HepG2 (cell line): ENCODE measurements at regions not wholly inside any gene's neighbourhood (a gene's known extent, or its start where the extent isn't known, plus 50 kb on each side); places are given as distances from the start of the nearest gene placed in this dataset.

Source experiments
- ATAC-seq: fragments of 200-7000 bp; cut with Tn5 transposase; 3 replicates; pipeline ENCODE4 v1.9.1; 2020; ENCODE audit warnings: mild to moderate bottlenecking, moderate library complexity
- BruUV-seq: library from RNA; stranded (reverse); fragments of 400-500 nt; replicated peaks from 2 replicates; lab custom pipeline; 2021; lab: Mats Ljungman, UMichigan
- CTCF ChIA-PET: fragments of 300-600 bp; formaldehyde crosslinking; extraction: SDS; loops from one replicate; lab custom pipeline; 2021; ENCODE audit warnings: low total read pairs, inconsistent platforms, low intra/inter-chr PET ratio; lab: Yijun Ruan, JAX
- POLR2A ChIA-PET: fragments of 350-600 bp; sonication (Branson Sonifier 250); formaldehyde crosslinking; loops from one replicate; lab custom pipeline; 2020; ENCODE audit warnings: antibody characterized with exemption, inconsistent platforms; lab: Yijun Ruan, JAX
- DNase-seq: peaks from one replicate; pipeline ENCODE4 v3.0.0-alpha.2; 2015; ENCODE audit warnings: low spot score
- FAIRE-seq: peaks from 3 replicates; lab custom pipeline; 2011; peaks lifted over from hg19 to GRCh38; lab: Jason Lieb, UNC
- H2AFZ ChIP-seq: one replicate; pipeline ENCODE4 v1.6.1; 2011; ENCODE audit warnings: low read length, inconsistent platforms
- H3K27ac ChIP-seq: fragments of 300-600 bp; 3 replicates; pipeline ENCODE4 v1.8.0; 2011; ENCODE audit warnings: mixed run types, mild to moderate bottlenecking, mixed read lengths, low read length, inconsistent platforms; ENCODE audit not compliant: insufficient read depth; ENCODE audit errors: extremely low read length
- H3K27me3 ChIP-seq, 2 experiments: fragments of 200-600 bp in 1 of 2; 2 replicates in 1 of 2; 3 replicates in 1 of 2; pipeline versions ENCODE4 v1.6.0 to v1.8.0; 2011; ENCODE audit warnings: low read length in 2 of 2, mild to moderate bottlenecking in 2 of 2, moderate library complexity in 2 of 2, inconsistent platforms in 1 of 2; ENCODE audit not compliant: insufficient read depth in 2 of 2, control insufficient read depth in 1 of 2
- H3K36me3 ChIP-seq, 2 experiments: fragments of 200-600 bp in 1 of 2; replicated peaks in 1 of 2; 2 replicates in 1 of 2; 3 replicates in 1 of 2; pipeline versions ENCODE4 v1.5.1 to v1.8.0; 2011; ENCODE audit warnings: low read length in 2 of 2, inconsistent platforms in 1 of 2; ENCODE audit not compliant: insufficient read depth in 2 of 2, control insufficient read depth in 1 of 2
- H3K4me1 ChIP-seq: 2 replicates; pipeline ENCODE4 v1.5.1; 2012; ENCODE audit warnings: low read length, inconsistent platforms; ENCODE audit not compliant: insufficient read depth
- H3K4me2 ChIP-seq: 2 replicates; pipeline ENCODE4 v1.6.0; 2011; ENCODE audit warnings: low read depth, low read length, inconsistent platforms
- H3K4me3 ChIP-seq, 3 experiments: fragments of 200-600 bp in 1 of 3; sonication (generic), shearing (Covaris generic) in 1 of 3; replicated peaks in 1 of 3; 2 replicates each; pipeline ENCODE4 v1.5.1; 2011 to 2016; ENCODE audit warnings: low read length in 3 of 3, inconsistent platforms in 2 of 3, low read depth in 2 of 3, mild to moderate bottlenecking in 2 of 3, control low read depth in 1 of 3, mixed read lengths in 1 of 3; ENCODE audit not compliant: insufficient read depth in 1 of 3
- H3K79me2 ChIP-seq: one replicate; pipeline ENCODE4 v1.6.1; 2011; ENCODE audit warnings: low read length, inconsistent platforms; ENCODE audit not compliant: insufficient read depth
- H3K9ac ChIP-seq: 2 replicates; pipeline ENCODE4 v1.6.0; 2011; ENCODE audit warnings: mild to moderate bottlenecking, low read depth, low read length, inconsistent platforms; ENCODE audit not compliant: insufficient read depth
- H3K9me3 ChIP-seq: 2 replicates; pipeline ENCODE4 v1.5.1; 2012; ENCODE audit warnings: mild to moderate bottlenecking, low read length
- H4K20me1 ChIP-seq: 2 replicates; pipeline ENCODE4 v1.6.0; 2011; ENCODE audit warnings: inconsistent platforms, mild to moderate bottlenecking, low read length, moderate library complexity; ENCODE audit not compliant: insufficient read depth
- AGO1 ChIP-seq: fragments of 200-400 bp; formaldehyde crosslinking; IDR thresholded peaks from 2 replicates; pipeline ENCODE4 v1.6.1; 2017; ENCODE audit warnings: mild to moderate bottlenecking, low read depth, low read length, moderate library complexity; ENCODE audit not compliant: poor library complexity, severe bottlenecking
- ATAD3A ChIP-seq: sonication (generic); formaldehyde crosslinking; IDR thresholded peaks from 2 replicates; pipeline ENCODE4 v1.4.0; 2020; ENCODE audit warnings: missing genetic modification reagents
- CCDC6 ChIP-seq: sonication (generic); formaldehyde crosslinking; IDR thresholded peaks from 2 replicates; pipeline ENCODE4 v1.8.1; 2022; ENCODE audit warnings: mild to moderate bottlenecking, missing genetic modification reagents, moderate library complexity
- CREB1 ChIP-seq, 2 experiments: fragments of 450-650 bp in 1 of 2; IDR thresholded peaks; 2 replicates each; pipeline ENCODE4 v1.6.1; 2016 to 2017; ENCODE audit warnings: control low read depth in 1 of 2, mild to moderate bottlenecking in 1 of 2, missing compliant biosample characterization in 1 of 2, missing genetic modification characterization in 1 of 2
- DNMT1 ChIP-seq: sonication (generic); formaldehyde crosslinking; IDR thresholded peaks from 2 replicates; pipeline ENCODE4 v1.5.1; 2020; ENCODE audit warnings: mild to moderate bottlenecking, missing genetic modification reagents
- HNF4G ChIP-seq, 2 experiments: sonication (generic) in 1 of 2; formaldehyde crosslinking in 1 of 2; IDR thresholded peaks; 2 replicates each; pipeline versions ENCODE4 v1.4.0 to v1.6.1; 2011 to 2020; ENCODE audit warnings: borderline replicate concordance in 2 of 2, low read depth in 2 of 2, mild to moderate bottlenecking in 2 of 2, low read length in 1 of 2, missing genetic modification reagents in 1 of 2, moderate library complexity in 1 of 2
- MED1 ChIP-seq: sonication (generic); formaldehyde crosslinking; IDR thresholded peaks from 2 replicates; pipeline ENCODE4 v1.4.0; 2020; ENCODE audit warnings: missing genetic modification reagents
- PITX1 ChIP-seq: sonication (generic); formaldehyde crosslinking; IDR thresholded peaks from 2 replicates; pipeline ENCODE4 v1.5.1; 2020; ENCODE audit warnings: mild to moderate bottlenecking, missing genetic modification reagents
- PPARG ChIP-seq: conservative IDR thresholded peaks from 2 replicates; pipeline ENCODE4 v1.6.1; 2016; ENCODE audit warnings: missing biosample characterization, missing genetic modification reagents
- PTBP1 ChIP-seq: fragments of 200-400 bp; formaldehyde crosslinking; IDR thresholded peaks from 2 replicates; pipeline ENCODE4 v1.6.1; 2018; ENCODE audit warnings: low read length, low read depth; ENCODE audit not compliant: poor library complexity, severe bottlenecking
- SRF ChIP-seq: IDR thresholded peaks from 2 replicates; pipeline ENCODE4 v1.6.1; 2011; ENCODE audit warnings: mild to moderate bottlenecking, low read depth, low read length, moderate library complexity
- ZC3H4 ChIP-seq: sonication (generic); formaldehyde crosslinking; IDR thresholded peaks from 2 replicates; pipeline ENCODE4 v1.4.0; 2020; ENCODE audit warnings: missing genetic modification reagents, borderline replicate concordance
- ZFP41 ChIP-seq: sonication (generic); formaldehyde crosslinking; IDR thresholded peaks from 2 replicates; pipeline ENCODE4 v1.4.0; 2020; ENCODE audit warnings: mild to moderate bottlenecking, missing genetic modification reagents, borderline replicate concordance
- ZNF24 ChIP-seq: fragments of 450-650 bp; IDR thresholded peaks from 2 replicates; pipeline ENCODE4 v1.6.1; 2017; ENCODE audit warnings: antibody characterized with exemption, mild to moderate bottlenecking
- ZNF674 ChIP-seq: sonication (generic); formaldehyde crosslinking; IDR thresholded peaks from 2 replicates; pipeline ENCODE4 v1.5.0; 2020; ENCODE audit warnings: low read depth, mild to moderate bottlenecking, missing genetic modification reagents
- ZXDC ChIP-seq: sonication (generic); formaldehyde crosslinking; IDR thresholded peaks from 2 replicates; pipeline ENCODE4 v1.5.0; 2020; ENCODE audit warnings: mild to moderate bottlenecking, missing genetic modification reagents
- WGBS: methylation state at CpG from one replicate; pipeline ENCODE4 v1.1.6; 2017; ENCODE audit warnings: low lambda C conversion rate; 5-methylcytosine and 5-hydroxymethylcytosine counted together
- in situ Hi-C: cut with HindIII; loops from 2 replicates; pipeline ENCODE4 v1.10.0; 2017; ENCODE audit warnings: low pct_unique_long_range_greater_than_20kb; ENCODE audit not compliant: extremely low pct_ligation_motif_present
- intact Hi-C: fragments of 100-400 bp; cut with micrococcal nuclease; formaldehyde crosslinking; loops from one replicate; pipeline ENCODE4 v1.10.0; 2022; ENCODE audit not compliant: unreplicated experiment

DNA sequence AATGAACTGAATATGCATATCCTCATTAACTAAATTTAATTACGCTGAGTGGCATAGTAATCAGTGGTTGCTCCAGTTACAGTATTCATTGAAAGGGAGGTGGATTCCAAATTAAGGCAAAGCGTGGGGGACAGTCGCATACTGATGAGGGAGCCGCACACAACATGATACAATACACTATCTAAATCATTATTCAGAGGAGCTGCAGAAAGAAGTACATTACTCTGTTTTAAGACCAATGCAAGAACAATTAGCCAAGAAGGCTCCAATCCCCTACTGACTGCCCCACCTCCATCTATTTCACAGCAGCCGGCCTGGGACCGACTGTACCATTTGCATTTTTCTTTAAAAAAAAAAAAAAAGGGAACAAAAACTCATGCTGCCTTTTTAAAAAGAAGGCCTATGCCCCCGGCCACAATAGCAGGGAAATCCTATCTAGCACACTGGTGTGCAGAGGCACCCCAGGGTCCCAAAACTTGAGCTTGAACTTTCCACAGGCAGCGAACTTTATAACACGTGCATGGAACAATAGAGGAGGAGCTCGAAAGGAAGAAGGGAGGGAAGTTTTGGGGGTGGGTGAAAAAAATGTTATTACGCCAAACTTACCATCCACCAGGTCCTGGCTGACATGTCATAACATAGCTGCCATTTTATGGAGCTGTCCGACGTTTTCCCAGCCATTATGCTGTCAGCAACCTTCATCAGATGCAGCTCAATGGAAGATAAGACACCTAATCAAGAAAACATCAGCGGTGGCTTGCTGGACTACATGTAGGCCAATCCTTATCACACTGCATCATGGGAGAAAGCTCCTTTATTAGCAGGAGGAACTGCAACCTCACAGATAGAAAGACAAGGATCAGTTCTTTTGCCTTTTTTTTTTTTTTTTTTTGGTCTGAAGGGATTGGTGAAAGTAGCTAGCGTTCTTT lies 161.6 kb downstream of the ZDHHC21 start:
- peak overlapping the region; percentile 29; the same call in 1 of the 2 replicates for H3K4me2 ChIP-seq
- no peak overlapping the region for H3K4me3 ChIP-seq
- peaks cover 27% of the 10 kb centered on the region for H3K4me1 ChIP-seq
- WGBS: 56% methylated on average over 15 of the region's 15 CpGs
- ChIA-PET CTCF (no interaction called here), POLR2A (no interaction called here)
- H3K27me3 ChIP-seq: peaks cover 2 to 5% of the 10 kb centered on the region in 2 experiments; a peak in 1 of 5 replicates
- no peak for FAIRE-seq
- H4K20me1 ChIP-seq: no peaks in the 10 kb centered on the region; the same call in 1 of the 2 replicates
- no peak overlapping the region for H3K9ac ChIP-seq
- H3K27ac ChIP-seq: no peak overlapping the region
- intact Hi-C loops: no loop called here
- no peak for DNase-seq
- no peaks in the 10 kb centered on the region for H3K36me3 ChIP-seq
- in situ Hi-C loops: no loop called here
- H3K79me2 ChIP-seq: no peaks in the 10 kb centered on the region
- no peaks in the 10 kb centered on the region for H3K9me3 ChIP-seq
- no peak for TF ChIP-seq ZFP41 (CRISPR knock-in tag)
- TF ChIP-seq ZNF24: no peak
- TF ChIP-seq ATAD3A (CRISPR knock-in tag): no peak
- no peak for TF ChIP-seq PPARG (CRISPR knock-in tag)
- TF ChIP-seq ZNF674 (CRISPR knock-in tag): no peak
- TF ChIP-seq CREB1 (IDR thresholded peaks at IDR 0.05): no peak
- TF ChIP-seq CREB1 (CRISPR knock-in tag; IDR thresholded peaks at IDR 0.05): no peak
- TF ChIP-seq MED1: no peak
- no peak for TF ChIP-seq ZC3H4 (CRISPR knock-in tag)
- TF ChIP-seq AGO1: no peak
- no peak for TF ChIP-seq HNF4G (IDR thresholded peaks at IDR 0.05; ENCODE audit: borderline replicate concordance, low read depth, low read length)
- no peak for TF ChIP-seq HNF4G (CRISPR knock-in tag; IDR thresholded peaks at IDR 0.05; ENCODE audit: borderline replicate concordance, low read depth)
- TF ChIP-seq PTBP1: no peak
- TF ChIP-seq SRF: no peak
- TF ChIP-seq PITX1: no peak
- TF ChIP-seq DNMT1: no peak
- TF ChIP-seq CCDC6 (CRISPR knock-in tag): no peak
- no peak for TF ChIP-seq ZXDC (CRISPR knock-in tag)
- BruUV-seq: no TSS peak
- no peak for ATAC-seq
- H2AFZ ChIP-seq: no peak overlapping the region
